Keratinocyte (primary cell): ENCODE measurements at regions not wholly inside any gene's neighbourhood (a gene's known extent, or its start where the extent isn't known, plus 50 kb on each side); places are given as distances from the start of the nearest gene placed in this dataset.

ENCODE experiments used
- DNase-seq: peaks from one replicate; pipeline ENCODE4 v3.0.0-alpha.2; 2011; ENCODE audit warnings: low read depth, missing footprints, low spot score
- FAIRE-seq: peaks from 2 replicates; lab custom pipeline; 2011; peaks lifted over from hg19 to GRCh38; lab: Jason Lieb, UNC
- H2AFZ ChIP-seq: 2 replicates; pipeline ENCODE4 v1.6.0; 2012; ENCODE audit warnings: low read length, control low read depth, inconsistent platforms; ENCODE audit not compliant: control insufficient read depth
- H3K27ac ChIP-seq: 2 replicates; pipeline ENCODE4 v1.5.1; 2011; ENCODE audit warnings: low read length; ENCODE audit not compliant: control insufficient read depth, insufficient read depth
- H3K27me3 ChIP-seq: 3 replicates; pipeline ENCODE4 v1.6.0; 2011; ENCODE audit warnings: low read length; ENCODE audit not compliant: control insufficient read depth, insufficient read depth; ENCODE audit errors: extremely low read depth
- H3K36me3 ChIP-seq, 2 experiments: 2 replicates in 1 of 2; 3 replicates in 1 of 2; pipeline ENCODE4 v1.5.1; 2011; ENCODE audit warnings: low read length in 2 of 2, mild to moderate bottlenecking in 1 of 2; ENCODE audit not compliant: control insufficient read depth in 2 of 2, insufficient read depth in 2 of 2; ENCODE audit errors: extremely low read depth in 1 of 2
- H3K4me1 ChIP-seq: 3 replicates; pipeline ENCODE4 v1.5.1; 2011; ENCODE audit warnings: low read length; ENCODE audit not compliant: control insufficient read depth, insufficient read depth; ENCODE audit errors: extremely low read depth
- H3K4me2 ChIP-seq: 3 replicates; pipeline ENCODE4 v1.6.0; 2011; ENCODE audit warnings: low read depth, low read length; ENCODE audit not compliant: control insufficient read depth, insufficient read depth; ENCODE audit errors: extremely low read depth
- H3K4me3 ChIP-seq, 3 experiments: fragments of 200-600 bp in 1 of 3; sonication (generic) in 1 of 3; 2 replicates in 2 of 3; 3 replicates in 1 of 3; pipeline ENCODE4 v1.5.1; 2011 to 2016; ENCODE audit warnings: low read length in 3 of 3, mild to moderate bottlenecking in 3 of 3, control low read depth in 2 of 3, inconsistent platforms in 1 of 3, low read depth in 1 of 3, mixed read lengths in 1 of 3, mixed run types in 1 of 3, moderate library complexity in 1 of 3; ENCODE audit not compliant: control insufficient read depth in 2 of 3, insufficient read depth in 2 of 3; ENCODE audit errors: extremely low read depth in 1 of 3
- H3K79me2 ChIP-seq: 2 replicates; pipeline ENCODE4 v1.6.0; 2012; ENCODE audit warnings: low read length; ENCODE audit not compliant: control insufficient read depth, insufficient read depth
- H3K9ac ChIP-seq: 3 replicates; pipeline ENCODE4 v1.6.0; 2011; ENCODE audit warnings: low read length; ENCODE audit not compliant: control insufficient read depth, insufficient read depth; ENCODE audit errors: extremely low read depth
- H3K9me1 ChIP-seq: 3 replicates; pipeline ENCODE4 v1.6.0; 2011; ENCODE audit warnings: low read length; ENCODE audit not compliant: control insufficient read depth, insufficient read depth; ENCODE audit errors: extremely low read depth
- H3K9me3 ChIP-seq: 2 replicates; pipeline ENCODE4 v1.5.1; 2012; ENCODE audit warnings: low read depth, low read length; ENCODE audit not compliant: control insufficient read depth
- H4K20me1 ChIP-seq: 3 replicates; pipeline ENCODE4 v1.6.0; 2011; ENCODE audit warnings: low read length; ENCODE audit not compliant: control insufficient read depth, insufficient read depth; ENCODE audit errors: extremely low read depth
- EZH2 ChIP-seq: IDR thresholded peaks from one replicate; pipeline ENCODE4 v1.6.1; 2012; ENCODE audit warnings: inconsistent platforms, mild to moderate bottlenecking, low read length, moderate library complexity
- dilution Hi-C: fragments of 300-500 bp; cut with MboI; formaldehyde crosslinking; loops from one replicate; pipeline ENCODE4 v1.7.0; 2020; ENCODE audit warnings: low sequenced_read_pairs; ENCODE audit not compliant: extremely low pct_ligation_motif_present
- TF ChIP-seq, protein P1 (sequence below), 3 experiments: IDR thresholded peaks in 1 of 3; conservative IDR thresholded peaks in 1 of 3; optimal IDR thresholded peaks in 1 of 3; 2 replicates in 2 of 3; 3 replicates in 1 of 3; pipeline versions ENCODE3 to v1.5.1; 2011; ENCODE audit warnings: low read length in 3 of 3, mild to moderate bottlenecking in 3 of 3, moderate library complexity in 2 of 3, control low read depth in 1 of 3, inconsistent platforms in 1 of 3; ENCODE audit not compliant: insufficient read depth in 2 of 3; ENCODE audit errors: extremely low read depth in 1 of 3

DNA sequence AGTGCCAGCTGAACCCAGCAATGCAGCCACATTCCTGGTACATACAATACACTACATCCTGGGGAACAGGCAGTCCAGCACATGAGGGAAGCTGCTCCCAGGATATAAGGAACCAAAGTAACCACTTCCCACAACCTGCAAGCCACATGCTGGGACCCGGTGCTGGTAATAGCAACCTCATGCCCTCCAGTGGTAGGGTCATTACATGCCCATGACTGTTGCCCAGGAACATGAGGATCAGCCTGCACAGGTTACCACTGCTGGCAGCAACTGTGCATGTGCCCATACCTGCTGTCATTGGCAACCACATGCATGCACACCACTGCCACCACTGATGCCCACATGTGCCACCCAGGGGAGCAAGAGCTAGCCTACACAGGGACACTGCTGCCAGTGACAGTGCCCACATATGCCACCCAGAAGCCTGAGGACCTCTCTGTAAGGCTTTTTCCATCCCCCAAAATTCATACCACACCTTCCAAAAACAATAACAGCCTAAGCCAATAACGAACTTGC lies 1982.5 kb downstream of the ARAP2 start:
- no peaks in the 10 kb centered on the region for H3K27me3 ChIP-seq
- H3K9me3 ChIP-seq = no peaks in the 10 kb centered on the region
- H2AFZ ChIP-seq = no peak overlapping the region
- no peak for FAIRE-seq
- H3K79me2 ChIP-seq = no peaks in the 10 kb centered on the region
- dilution Hi-C loops = no loop called here
- H3K9ac ChIP-seq = no peak overlapping the region
- no peak for DNase-seq
- no peak for TF ChIP-seq EZH2
- TF ChIP-seq, protein P1, sequence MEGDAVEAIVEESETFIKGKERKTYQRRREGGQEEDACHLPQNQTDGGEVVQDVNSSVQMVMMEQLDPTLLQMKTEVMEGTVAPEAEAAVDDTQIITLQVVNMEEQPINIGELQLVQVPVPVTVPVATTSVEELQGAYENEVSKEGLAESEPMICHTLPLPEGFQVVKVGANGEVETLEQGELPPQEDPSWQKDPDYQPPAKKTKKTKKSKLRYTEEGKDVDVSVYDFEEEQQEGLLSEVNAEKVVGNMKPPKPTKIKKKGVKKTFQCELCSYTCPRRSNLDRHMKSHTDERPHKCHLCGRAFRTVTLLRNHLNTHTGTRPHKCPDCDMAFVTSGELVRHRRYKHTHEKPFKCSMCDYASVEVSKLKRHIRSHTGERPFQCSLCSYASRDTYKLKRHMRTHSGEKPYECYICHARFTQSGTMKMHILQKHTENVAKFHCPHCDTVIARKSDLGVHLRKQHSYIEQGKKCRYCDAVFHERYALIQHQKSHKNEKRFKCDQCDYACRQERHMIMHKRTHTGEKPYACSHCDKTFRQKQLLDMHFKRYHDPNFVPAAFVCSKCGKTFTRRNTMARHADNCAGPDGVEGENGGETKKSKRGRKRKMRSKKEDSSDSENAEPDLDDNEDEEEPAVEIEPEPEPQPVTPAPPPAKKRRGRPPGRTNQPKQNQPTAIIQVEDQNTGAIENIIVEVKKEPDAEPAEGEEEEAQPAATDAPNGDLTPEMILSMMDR (optimal IDR thresholded peaks at IDR 0.05 in 1 of 3, IDR thresholded peaks at IDR 0.05 in 1 of 3, conservative IDR thresholded peaks at IDR 0.05 in 1 of 3; ENCODE audit: extremely low read depth in 1 of 3, insufficient read depth in 2 of 3, low read length in 3 of 3) = peak in 2 of 3 experiments; percentile 4 to 49
- no peak overlapping the region for H3K27ac ChIP-seq
- H3K9me1 ChIP-seq = no peaks in the 10 kb centered on the region
- H4K20me1 ChIP-seq = no peaks in the 10 kb centered on the region
- H3K4me1 ChIP-seq = no peaks in the 10 kb centered on the region
- no peaks in the 10 kb centered on the region for H3K36me3 ChIP-seq
- no peak overlapping the region for H3K4me3 ChIP-seq
- H3K4me2 ChIP-seq = no peak overlapping the region

DNA sequence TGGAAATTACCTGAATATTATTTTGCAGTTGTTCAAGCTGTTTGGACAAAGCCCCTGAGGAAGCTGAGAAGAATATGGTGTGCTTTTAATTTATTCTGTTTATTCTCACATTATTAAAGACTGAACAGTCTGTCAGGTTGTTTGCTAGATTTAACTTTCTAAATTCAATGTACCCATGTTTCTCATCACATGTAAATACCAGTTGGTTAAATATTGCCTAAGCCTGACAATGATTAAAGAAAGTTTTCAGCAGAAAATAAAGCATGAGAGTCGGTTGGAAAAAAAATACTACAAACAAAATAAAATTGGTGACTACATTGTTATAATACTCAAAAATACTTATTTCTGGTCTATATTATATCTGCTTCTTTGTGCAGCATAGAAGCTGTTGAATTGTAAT lies 1974.7 kb downstream of the ARAP2 start:
- no peak for TF ChIP-seq EZH2
- TF ChIP-seq, protein P1 (optimal IDR thresholded peaks at IDR 0.05 in 1 of 3, IDR thresholded peaks at IDR 0.05 in 1 of 3, conservative IDR thresholded peaks at IDR 0.05 in 1 of 3; ENCODE audit: extremely low read depth in 1 of 3, insufficient read depth in 2 of 3, low read length in 3 of 3) = no peak
- no peaks in the 10 kb centered on the region for H3K36me3 ChIP-seq
- no peaks in the 10 kb centered on the region for H3K79me2 ChIP-seq
- dilution Hi-C loops = no loop called here
- no peak overlapping the region for H2AFZ ChIP-seq
- H3K4me1 ChIP-seq = no peaks in the 10 kb centered on the region
- no peaks in the 10 kb centered on the region for H4K20me1 ChIP-seq
- H3K4me2 ChIP-seq = no peak overlapping the region
- H3K4me3 ChIP-seq = no peak overlapping the region
- H3K9me3 ChIP-seq = no peaks in the 10 kb centered on the region
- no peaks in the 10 kb centered on the region for H3K9me1 ChIP-seq
- H3K27ac ChIP-seq = no peak overlapping the region
- H3K27me3 ChIP-seq = no peaks in the 10 kb centered on the region
- no peak overlapping the region for H3K9ac ChIP-seq
- no peak for FAIRE-seq
- DNase-seq = no peak
